WTC11 (cell line): ENCODE measurements at regions not wholly inside any gene's neighbourhood (a gene's known extent, or its start where the extent isn't known, plus 50 kb on each side); places are given as distances from the start of the nearest gene placed in this dataset.

Experiments used
- ATAC-seq: fragments of 200-7000 bp; cut with Tn5 transposase; 2 replicates; pipeline ENCODE4 v1.10.0; 2021; ENCODE audit warnings: mild to moderate bottlenecking, moderate library complexity
- CTCF ChIA-PET: fragments of 300-600 bp; sonication (Branson Sonifier 250); formaldehyde crosslinking; loops from one replicate; lab custom pipeline; 2021; ENCODE audit warnings: antibody characterized with exemption; lab: Charles Lee
- POLR2A ChIA-PET: fragments of 350-600 bp; sonication (Branson Sonifier 250); formaldehyde crosslinking; loops from one replicate; lab custom pipeline; 2021; ENCODE audit warnings: antibody characterized with exemption; lab: Charles Lee
- DNase-seq: peaks from one replicate; pipeline ENCODE4 v3.0.0; 2021; ENCODE audit warnings: low spot score
- H3K27ac Mint-ChIP-seq: 2 replicates; pipeline ENCODE4 v1.8.0; 2021; ENCODE audit warnings: mixed read lengths
- H3K27me3 Mint-ChIP-seq: 2 replicates; pipeline ENCODE4 v1.8.0; 2021; ENCODE audit warnings: low read depth, mild to moderate bottlenecking, moderate library complexity, mixed read lengths
- H3K36me3 Mint-ChIP-seq: 2 replicates; pipeline ENCODE4 v1.8.0; 2021; ENCODE audit warnings: mixed read lengths
- H3K4me1 Mint-ChIP-seq: 2 replicates; pipeline ENCODE4 v1.8.0; 2022; ENCODE audit warnings: mixed read lengths
- H3K4me3 Mint-ChIP-seq: 2 replicates; pipeline ENCODE4 v1.8.0; 2021; ENCODE audit warnings: mild to moderate bottlenecking, moderate library complexity, mixed read lengths
- H3K9me3 Mint-ChIP-seq: 2 replicates; pipeline ENCODE4 v1.8.0; 2021; ENCODE audit warnings: mixed read lengths
- ATF1 ChIP-seq: sonication (generic); formaldehyde crosslinking; IDR thresholded peaks from 2 replicates; pipeline ENCODE4 v1.8.1; 2023; ENCODE audit warnings: mild to moderate bottlenecking, moderate library complexity, missing genetic modification reagents
- FOXJ3 ChIP-seq: sonication (generic); formaldehyde crosslinking; IDR thresholded peaks from 2 replicates; pipeline ENCODE4 v1.9.0; 2021; ENCODE audit warnings: missing genetic modification reagents, mild to moderate bottlenecking, borderline replicate concordance
- FOXK1 ChIP-seq: sonication (generic); formaldehyde crosslinking; IDR thresholded peaks from 2 replicates; pipeline ENCODE4 v1.8.0; 2022; ENCODE audit warnings: mild to moderate bottlenecking, moderate library complexity, missing genetic modification reagents
- JAZF1 ChIP-seq: fragments of 250-450 bp; sonication (Bioruptor Pico); IDR thresholded peaks from 2 replicates; pipeline ENCODE4 v1.9.0; 2021; ENCODE audit warnings: moderate library complexity, mild to moderate bottlenecking, inconsistent platforms
- NR2C2 ChIP-seq: sonication (generic); formaldehyde crosslinking; IDR thresholded peaks from 2 replicates; pipeline ENCODE4 v1.8.0; 2022; ENCODE audit warnings: mild to moderate bottlenecking, missing genetic modification reagents
- RORB ChIP-seq: fragments of 250-450 bp; sonication (Bioruptor Pico); IDR thresholded peaks from 2 replicates; pipeline ENCODE4 v1.9.0; 2021; ENCODE audit warnings: mild to moderate bottlenecking
- SMAD3 ChIP-seq: sonication (generic); formaldehyde crosslinking; IDR thresholded peaks from 2 replicates; pipeline ENCODE4 v1.8.0; 2022; ENCODE audit warnings: missing genetic modification reagents, mild to moderate bottlenecking, borderline replicate concordance
- SMAD4 ChIP-seq: sonication (generic); formaldehyde crosslinking; IDR thresholded peaks from 2 replicates; pipeline ENCODE4 v1.8.0; 2022; ENCODE audit warnings: mild to moderate bottlenecking, missing genetic modification reagents
- TCF7 ChIP-seq: sonication (generic); formaldehyde crosslinking; IDR thresholded peaks from 2 replicates; pipeline ENCODE4 v1.8.0; 2022; ENCODE audit warnings: mild to moderate bottlenecking, low read depth, missing genetic modification reagents, moderate library complexity
- TP53 ChIP-seq: sonication (generic); formaldehyde crosslinking; IDR thresholded peaks from 2 replicates; pipeline ENCODE4 v1.8.1; 2023; ENCODE audit warnings: mild to moderate bottlenecking, missing genetic modification reagents
- ZBTB21 ChIP-seq: sonication (generic); formaldehyde crosslinking; IDR thresholded peaks from 2 replicates; pipeline ENCODE4 v1.8.1; 2023; ENCODE audit warnings: mild to moderate bottlenecking, missing genetic modification reagents, borderline replicate concordance
- ZNF396 ChIP-seq: fragments of 250-450 bp; sonication (Bioruptor Pico); IDR thresholded peaks from 2 replicates; pipeline ENCODE4 v1.8.0; 2021; ENCODE audit warnings: mild to moderate bottlenecking, moderate library complexity, borderline replicate concordance
- TF ChIP-seq, protein P1 (sequence below): sonication (generic); formaldehyde crosslinking; IDR thresholded peaks from 2 replicates; pipeline ENCODE4 v1.8.0; 2023; ENCODE audit warnings: mild to moderate bottlenecking, missing genetic modification reagents
- TF ChIP-seq, protein P2 (sequence below): sonication (generic); formaldehyde crosslinking; IDR thresholded peaks from 2 replicates; pipeline ENCODE4 v1.8.0; 2022; ENCODE audit warnings: mild to moderate bottlenecking, missing genetic modification reagents
- TF ChIP-seq, protein P3 (sequence below): sonication (generic); formaldehyde crosslinking; IDR thresholded peaks from 2 replicates; pipeline ENCODE4 v1.8.0; 2023; ENCODE audit warnings: missing genetic modification reagents
- TF ChIP-seq, protein P4 (sequence below): sonication (generic); formaldehyde crosslinking; IDR thresholded peaks from 2 replicates; pipeline ENCODE4 v1.8.1; 2023; ENCODE audit warnings: mild to moderate bottlenecking, moderate library complexity, missing genetic modification reagents
- TF ChIP-seq, protein P5 (sequence below): sonication (generic); formaldehyde crosslinking; conservative IDR thresholded peaks from 2 replicates; pipeline ENCODE4 v1.8.1; 2022; ENCODE audit warnings: mild to moderate bottlenecking, missing genetic modification reagents
- TF ChIP-seq, protein P6 (sequence below): sonication (generic); formaldehyde crosslinking; IDR thresholded peaks from 2 replicates; pipeline ENCODE4 v1.8.0; 2023; ENCODE audit warnings: missing genetic modification reagents, mild to moderate bottlenecking, borderline replicate concordance
- TF ChIP-seq, protein P7 (sequence below): fragments of 250-450 bp; sonication (Bioruptor Pico); conservative IDR thresholded peaks from 2 replicates; pipeline ENCODE4 v1.9.0; 2021; ENCODE audit warnings: mild to moderate bottlenecking

DNA sequence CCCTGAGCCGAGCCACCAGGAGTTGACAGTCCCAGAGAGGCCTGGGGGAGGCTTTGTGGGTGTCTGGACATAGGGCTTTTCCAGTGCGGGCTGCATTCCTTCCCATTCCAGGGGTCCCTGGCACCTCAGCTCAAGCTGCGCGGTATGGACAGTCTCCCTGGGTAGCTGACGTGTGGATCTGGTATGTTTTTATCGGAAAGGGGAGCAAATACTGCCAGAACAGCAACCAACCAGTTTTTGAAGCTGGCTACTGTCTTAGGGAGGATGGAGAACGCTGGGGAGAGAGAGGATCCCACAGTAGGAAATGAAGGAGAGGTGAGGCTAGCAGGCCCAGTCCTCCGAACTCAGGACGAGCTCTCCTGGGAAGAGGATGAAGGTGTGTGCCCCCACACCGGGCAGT lies 103.8 kb upstream of the APCDD1 start:
- no peaks in the 10 kb centered on the region for H3K36me3 Mint-ChIP-seq
- POLR2A ChIA-PET = no interaction called here
- ATAC-seq = no peak

DNA sequence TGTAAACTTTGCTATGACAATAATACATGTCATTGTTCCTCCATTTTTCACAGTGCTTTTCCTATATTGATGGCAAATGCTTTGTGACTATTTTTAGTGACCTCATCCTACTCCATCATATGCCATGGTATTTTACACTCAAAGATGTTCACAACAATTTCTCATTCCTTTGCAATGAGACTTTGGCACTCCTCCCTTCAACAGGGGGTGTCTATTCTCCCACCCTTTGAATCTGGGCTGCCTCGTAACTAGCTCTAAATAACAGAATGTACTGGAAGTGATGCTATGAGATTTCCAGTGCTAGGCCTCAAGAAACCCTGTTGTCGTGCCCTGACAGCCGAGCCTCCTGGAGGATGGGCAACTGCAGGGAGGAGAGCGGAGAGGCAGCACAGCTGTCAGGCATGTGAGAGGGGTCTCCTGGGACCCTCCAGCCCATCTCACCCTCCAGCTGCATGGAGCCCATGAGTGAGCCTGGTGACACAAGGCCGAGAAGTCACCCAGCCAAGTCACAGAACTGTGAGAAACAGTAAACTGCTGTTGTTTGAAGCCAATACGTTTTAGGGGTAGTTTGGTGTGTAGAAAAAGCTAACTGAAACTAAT lies 103.1 kb upstream of the APCDD1 start:
- no peak for ATAC-seq
- CTCF ChIA-PET = no interaction called here
- Mint-ChIP-seq H3K4me1 (peaks cover 6% of the 10 kb centered on the region; the same call in 1 of the 2 replicates), H3K4me3 (no peak overlapping the region), H3K27ac (no peak overlapping the region), H3K9me3 (peaks cover 14% of the 10 kb centered on the region), H3K27me3 (no peaks in the 10 kb centered on the region; the same call in 1 of the 2 replicates), H3K36me3 (peaks cover 4% of the 10 kb centered on the region; the same call in 1 of the 2 replicates)
- DNase-seq = no peak
- POLR2A ChIA-PET = no interaction called here
- TF ChIP-seq, protein P1, sequence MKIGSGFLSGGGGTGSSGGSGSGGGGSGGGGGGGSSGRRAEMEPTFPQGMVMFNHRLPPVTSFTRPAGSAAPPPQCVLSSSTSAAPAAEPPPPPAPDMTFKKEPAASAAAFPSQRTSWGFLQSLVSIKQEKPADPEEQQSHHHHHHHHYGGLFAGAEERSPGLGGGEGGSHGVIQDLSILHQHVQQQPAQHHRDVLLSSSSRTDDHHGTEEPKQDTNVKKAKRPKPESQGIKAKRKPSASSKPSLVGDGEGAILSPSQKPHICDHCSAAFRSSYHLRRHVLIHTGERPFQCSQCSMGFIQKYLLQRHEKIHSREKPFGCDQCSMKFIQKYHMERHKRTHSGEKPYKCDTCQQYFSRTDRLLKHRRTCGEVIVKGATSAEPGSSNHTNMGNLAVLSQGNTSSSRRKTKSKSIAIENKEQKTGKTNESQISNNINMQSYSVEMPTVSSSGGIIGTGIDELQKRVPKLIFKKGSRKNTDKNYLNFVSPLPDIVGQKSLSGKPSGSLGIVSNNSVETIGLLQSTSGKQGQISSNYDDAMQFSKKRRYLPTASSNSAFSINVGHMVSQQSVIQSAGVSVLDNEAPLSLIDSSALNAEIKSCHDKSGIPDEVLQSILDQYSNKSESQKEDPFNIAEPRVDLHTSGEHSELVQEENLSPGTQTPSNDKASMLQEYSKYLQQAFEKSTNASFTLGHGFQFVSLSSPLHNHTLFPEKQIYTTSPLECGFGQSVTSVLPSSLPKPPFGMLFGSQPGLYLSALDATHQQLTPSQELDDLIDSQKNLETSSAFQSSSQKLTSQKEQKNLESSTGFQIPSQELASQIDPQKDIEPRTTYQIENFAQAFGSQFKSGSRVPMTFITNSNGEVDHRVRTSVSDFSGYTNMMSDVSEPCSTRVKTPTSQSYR = no peak
- TF ChIP-seq, protein P2, sequence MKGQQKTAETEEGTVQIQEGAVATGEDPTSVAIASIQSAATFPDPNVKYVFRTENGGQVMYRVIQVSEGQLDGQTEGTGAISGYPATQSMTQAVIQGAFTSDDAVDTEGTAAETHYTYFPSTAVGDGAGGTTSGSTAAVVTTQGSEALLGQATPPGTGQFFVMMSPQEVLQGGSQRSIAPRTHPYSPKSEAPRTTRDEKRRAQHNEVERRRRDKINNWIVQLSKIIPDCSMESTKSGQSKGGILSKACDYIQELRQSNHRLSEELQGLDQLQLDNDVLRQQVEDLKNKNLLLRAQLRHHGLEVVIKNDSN (CRISPR knock-in tag) = no peak
- TF ChIP-seq SMAD4 (CRISPR knock-in tag) = no peak
- no peak for TF ChIP-seq ATF1
- no peak for TF ChIP-seq ZNF396
- no peak for TF ChIP-seq RORB
- TF ChIP-seq, protein P3, sequence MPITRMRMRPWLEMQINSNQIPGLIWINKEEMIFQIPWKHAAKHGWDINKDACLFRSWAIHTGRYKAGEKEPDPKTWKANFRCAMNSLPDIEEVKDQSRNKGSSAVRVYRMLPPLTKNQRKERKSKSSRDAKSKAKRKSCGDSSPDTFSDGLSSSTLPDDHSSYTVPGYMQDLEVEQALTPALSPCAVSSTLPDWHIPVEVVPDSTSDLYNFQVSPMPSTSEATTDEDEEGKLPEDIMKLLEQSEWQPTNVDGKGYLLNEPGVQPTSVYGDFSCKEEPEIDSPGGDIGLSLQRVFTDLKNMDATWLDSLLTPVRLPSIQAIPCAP (CRISPR knock-in tag) = no peak
- no peak for TF ChIP-seq TP53 (CRISPR knock-in tag)
- no peak for TF ChIP-seq NR2C2 (CRISPR knock-in tag)
- no peak for TF ChIP-seq SMAD3 (CRISPR knock-in tag)

More for the DNA sequence above, 103.8 kb upstream of the APCDD1 start:
- CTCF ChIA-PET = no interaction called here
- Mint-ChIP-seq H3K4me3 (no peak overlapping the region), H3K9me3 (peaks cover 9% of the 10 kb centered on the region; the same call in 1 of the 2 replicates), H3K27me3 (no peaks in the 10 kb centered on the region; the same call in 1 of the 2 replicates), H3K4me1 (peaks cover 6% of the 10 kb centered on the region; the same call in 1 of the 2 replicates), H3K27ac (no peak overlapping the region)
- DNase-seq = no peak
- TF ChIP-seq ZBTB21 (CRISPR knock-in tag) (no peak), TCF7 (no peak), SMAD4 (CRISPR knock-in tag) (no peak), FOXK1 (no peak), JAZF1 (CRISPR knock-in tag) (no peak), FOXJ3 (no peak)
- TF ChIP-seq, protein P2 (CRISPR knock-in tag) = no peak
- TF ChIP-seq, protein P4, sequence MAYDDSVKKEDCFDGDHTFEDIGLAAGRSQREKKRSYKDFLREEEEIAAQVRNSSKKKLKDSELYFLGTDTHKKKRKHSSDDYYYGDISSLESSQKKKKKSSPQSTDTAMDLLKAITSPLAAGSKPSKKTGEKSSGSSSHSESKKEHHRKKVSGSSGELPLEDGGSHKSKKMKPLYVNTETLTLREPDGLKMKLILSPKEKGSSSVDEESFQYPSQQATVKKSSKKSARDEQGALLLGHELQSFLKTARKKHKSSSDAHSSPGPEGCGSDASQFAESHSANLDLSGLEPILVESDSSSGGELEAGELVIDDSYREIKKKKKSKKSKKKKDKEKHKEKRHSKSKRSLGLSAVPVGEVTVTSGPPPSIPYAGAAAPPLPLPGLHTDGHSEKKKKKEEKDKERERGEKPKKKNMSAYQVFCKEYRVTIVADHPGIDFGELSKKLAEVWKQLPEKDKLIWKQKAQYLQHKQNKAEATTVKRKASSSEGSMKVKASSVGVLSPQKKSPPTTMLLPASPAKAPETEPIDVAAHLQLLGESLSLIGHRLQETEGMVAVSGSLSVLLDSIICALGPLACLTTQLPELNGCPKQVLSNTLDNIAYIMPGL (CRISPR knock-in tag) = no peak
- TF ChIP-seq, protein P5, sequence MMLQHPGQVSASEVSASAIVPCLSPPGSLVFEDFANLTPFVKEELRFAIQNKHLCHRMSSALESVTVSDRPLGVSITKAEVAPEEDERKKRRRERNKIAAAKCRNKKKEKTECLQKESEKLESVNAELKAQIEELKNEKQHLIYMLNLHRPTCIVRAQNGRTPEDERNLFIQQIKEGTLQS = no peak
- TF ChIP-seq, protein P6, sequence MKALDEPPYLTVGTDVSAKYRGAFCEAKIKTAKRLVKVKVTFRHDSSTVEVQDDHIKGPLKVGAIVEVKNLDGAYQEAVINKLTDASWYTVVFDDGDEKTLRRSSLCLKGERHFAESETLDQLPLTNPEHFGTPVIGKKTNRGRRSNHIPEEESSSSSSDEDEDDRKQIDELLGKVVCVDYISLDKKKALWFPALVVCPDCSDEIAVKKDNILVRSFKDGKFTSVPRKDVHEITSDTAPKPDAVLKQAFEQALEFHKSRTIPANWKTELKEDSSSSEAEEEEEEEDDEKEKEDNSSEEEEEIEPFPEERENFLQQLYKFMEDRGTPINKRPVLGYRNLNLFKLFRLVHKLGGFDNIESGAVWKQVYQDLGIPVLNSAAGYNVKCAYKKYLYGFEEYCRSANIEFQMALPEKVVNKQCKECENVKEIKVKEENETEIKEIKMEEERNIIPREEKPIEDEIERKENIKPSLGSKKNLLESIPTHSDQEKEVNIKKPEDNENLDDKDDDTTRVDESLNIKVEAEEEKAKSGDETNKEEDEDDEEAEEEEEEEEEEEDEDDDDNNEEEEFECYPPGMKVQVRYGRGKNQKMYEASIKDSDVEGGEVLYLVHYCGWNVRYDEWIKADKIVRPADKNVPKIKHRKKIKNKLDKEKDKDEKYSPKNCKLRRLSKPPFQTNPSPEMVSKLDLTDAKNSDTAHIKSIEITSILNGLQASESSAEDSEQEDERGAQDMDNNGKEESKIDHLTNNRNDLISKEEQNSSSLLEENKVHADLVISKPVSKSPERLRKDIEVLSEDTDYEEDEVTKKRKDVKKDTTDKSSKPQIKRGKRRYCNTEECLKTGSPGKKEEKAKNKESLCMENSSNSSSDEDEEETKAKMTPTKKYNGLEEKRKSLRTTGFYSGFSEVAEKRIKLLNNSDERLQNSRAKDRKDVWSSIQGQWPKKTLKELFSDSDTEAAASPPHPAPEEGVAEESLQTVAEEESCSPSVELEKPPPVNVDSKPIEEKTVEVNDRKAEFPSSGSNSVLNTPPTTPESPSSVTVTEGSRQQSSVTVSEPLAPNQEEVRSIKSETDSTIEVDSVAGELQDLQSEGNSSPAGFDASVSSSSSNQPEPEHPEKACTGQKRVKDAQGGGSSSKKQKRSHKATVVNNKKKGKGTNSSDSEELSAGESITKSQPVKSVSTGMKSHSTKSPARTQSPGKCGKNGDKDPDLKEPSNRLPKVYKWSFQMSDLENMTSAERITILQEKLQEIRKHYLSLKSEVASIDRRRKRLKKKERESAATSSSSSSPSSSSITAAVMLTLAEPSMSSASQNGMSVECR (CRISPR knock-in tag) = no peak
- TF ChIP-seq, protein P7, sequence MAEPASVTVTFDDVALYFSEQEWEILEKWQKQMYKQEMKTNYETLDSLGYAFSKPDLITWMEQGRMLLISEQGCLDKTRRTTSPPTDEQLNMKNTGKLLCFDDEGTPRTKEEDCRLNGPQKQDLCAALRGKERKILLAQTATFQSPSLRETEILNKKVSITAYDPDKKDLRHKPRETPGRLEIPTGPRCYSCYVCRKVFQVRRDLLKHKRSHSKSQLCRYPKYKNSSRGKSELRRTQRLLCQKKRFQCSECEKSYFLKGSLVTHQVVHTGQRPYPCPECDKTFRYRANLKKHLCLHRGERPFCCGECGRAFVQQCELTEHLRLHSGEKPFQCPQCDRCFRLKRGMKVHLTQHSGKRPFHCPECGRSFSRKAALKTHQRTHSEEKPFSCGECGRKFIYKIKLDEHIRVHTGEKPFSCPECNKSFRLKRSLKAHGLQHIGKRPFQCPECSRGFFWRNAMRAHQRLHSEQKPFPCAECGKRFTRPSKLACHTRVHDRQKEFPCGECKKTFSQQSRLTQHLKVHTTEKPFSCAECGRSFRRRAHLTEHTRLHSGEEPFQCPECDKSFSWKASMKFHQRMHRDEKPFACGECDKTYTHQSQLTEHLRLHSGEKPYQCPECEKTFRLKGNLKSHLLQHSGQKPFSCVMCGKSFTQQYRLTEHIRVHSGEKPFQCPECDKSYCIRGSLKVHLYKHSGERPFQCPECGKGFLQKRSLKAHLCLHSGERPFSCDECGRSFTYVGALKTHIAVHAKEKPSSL = no peak
